Dedifferentiated amniotic fluid mesenchymal stem cell (primary cell): ENCODE measurements at regions not wholly inside any gene's neighbourhood (a gene's known extent, or its start where the extent isn't known, plus 50 kb on each side); places are given as distances from the start of the nearest gene placed in this dataset.
"Not testable (repeated sequence)": the region's sequence is repeated elsewhere in the genome, so short reads cannot be mapped to it uniquely, and the experiment has no call there.

Experiments
- DNase-seq: peaks from one replicate; pipeline ENCODE4 v3.0.0-alpha.2; 2016; ENCODE audit errors: extremely low spot score

- peak; percentile 72 for DNase-seq
Measured at GRCh38 chr6:6724539-6725467, 136.3 kb downstream of the LY86 start.

DNA sequence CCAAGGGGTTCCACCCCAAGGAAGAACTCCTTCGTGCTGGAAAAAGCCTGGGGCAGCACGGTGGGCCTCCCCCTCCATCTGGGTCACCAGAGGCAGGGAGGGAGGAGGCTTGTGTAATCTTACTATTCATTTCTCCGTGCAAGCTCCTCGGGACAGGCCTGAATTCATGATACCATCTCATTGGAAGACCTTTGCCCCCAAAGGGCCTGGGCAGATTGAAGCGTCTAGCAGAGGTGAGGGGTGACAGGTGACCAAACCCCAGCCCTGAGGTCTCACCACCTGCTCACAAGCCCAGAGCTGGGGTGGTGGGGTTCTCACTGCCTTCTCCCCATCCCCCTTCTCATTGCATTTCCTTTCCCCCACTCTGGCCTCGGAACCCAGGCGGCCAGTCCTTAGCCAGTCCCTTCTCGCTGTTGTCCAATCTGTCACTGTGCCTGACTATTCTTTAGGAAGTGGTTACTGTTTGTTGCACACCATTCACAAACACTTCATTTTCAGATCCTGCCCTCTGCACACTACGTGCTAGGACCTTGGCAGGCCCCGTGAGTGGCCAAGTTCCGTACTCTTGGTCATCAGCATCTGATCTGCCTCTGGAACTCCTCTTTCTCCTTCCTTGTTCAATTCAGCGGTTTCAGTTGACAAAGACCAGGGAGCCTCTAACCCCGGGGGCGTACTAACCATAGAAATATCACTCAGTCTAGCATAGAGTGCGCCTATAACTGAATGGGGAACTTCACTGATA, 137.1 kb downstream of the LY86 start:
- DNase-seq, result no peak

DNA sequence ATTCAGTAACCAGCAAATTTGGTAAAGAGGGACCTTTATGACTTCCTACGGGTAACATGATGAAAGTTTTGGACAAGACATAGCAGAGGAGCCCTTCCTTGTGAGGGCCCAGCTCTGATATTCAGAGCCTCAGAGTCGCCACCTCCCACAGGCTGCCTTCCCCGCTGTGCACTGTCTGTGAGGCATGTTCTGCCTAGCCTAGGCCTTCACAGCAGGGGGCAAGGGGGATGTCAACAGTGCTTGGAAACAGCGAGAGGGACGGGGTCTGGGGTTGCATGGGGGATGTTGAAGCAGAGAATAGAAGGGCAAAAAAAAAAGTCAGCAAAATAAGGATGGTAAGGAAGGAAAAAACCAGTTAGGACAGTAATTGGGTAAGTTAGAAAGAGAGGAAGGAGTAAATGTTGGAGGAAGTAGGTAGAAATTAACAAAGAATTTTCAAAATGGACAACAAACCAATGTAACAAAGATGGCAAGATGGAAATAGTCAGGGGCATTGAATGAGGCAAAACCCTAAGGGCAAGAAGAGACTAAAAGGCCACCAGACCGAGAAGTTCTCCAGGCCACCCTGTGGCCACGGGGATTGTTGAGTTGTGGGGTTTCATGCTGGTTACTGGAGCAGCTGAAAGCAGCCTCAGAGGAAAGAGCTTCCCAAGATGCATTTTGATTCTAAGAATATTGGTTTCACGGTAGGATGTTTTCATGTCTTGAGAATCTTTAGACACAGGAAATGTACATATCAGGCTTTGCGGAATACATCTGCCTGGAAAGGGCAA, 139.8 kb downstream of the LY86 start:
- no peak for DNase-seq

GRCh38 chr6:6729971-6730370, 141.5 kb downstream of the LY86 start:
- no peak for DNase-seq

GRCh38 chr6:6730831-6731230, 142.3 kb downstream of the LY86 start:
- peak; percentile 51 for DNase-seq

DNA sequence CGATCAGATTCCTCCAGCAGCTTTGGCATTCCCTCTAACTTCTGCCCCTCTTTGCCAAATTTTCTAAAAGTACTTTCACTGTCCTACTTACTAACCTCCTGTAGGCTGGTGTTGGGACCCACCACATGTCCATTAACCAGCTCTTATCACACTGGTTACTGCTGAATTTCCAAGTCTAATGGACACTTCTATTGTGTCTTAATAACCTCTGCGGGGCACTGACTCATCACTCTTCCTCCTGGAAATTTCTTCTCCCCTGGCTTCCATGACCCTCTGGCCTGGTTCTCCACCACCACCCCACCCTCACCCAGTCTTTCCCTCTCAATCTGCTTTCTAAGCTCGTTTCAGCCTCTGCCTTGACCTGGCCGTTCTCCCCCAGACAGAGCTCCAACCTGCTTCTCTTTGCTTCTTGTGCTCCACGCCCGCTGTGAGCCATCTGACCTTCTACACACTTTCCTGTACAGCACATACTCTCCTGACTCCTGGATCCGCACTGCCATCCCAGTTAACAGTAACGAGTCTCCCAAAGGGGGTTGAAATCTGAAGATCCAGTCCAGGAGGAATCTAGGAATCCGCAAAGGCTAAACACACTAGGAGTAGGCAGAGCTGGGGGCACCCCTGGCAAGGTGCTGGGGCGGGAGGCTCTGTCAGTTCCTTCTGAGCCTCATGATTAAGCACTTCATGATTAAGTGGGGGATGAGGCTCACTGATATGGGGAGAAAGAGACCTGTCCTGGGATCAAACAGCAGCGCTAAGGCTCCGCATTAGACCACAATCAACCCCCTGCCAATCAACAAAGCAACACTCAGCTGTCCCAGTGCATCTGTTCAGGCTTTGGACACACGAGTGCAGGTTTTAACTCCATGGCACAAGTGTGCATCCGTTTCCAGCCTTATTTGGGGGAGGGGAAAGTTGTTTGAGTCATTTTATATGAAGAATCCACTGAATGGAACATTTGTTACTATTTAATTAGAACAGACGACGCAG, 146.3 kb downstream of the LY86 start:
- no peak for DNase-seq

DNA sequence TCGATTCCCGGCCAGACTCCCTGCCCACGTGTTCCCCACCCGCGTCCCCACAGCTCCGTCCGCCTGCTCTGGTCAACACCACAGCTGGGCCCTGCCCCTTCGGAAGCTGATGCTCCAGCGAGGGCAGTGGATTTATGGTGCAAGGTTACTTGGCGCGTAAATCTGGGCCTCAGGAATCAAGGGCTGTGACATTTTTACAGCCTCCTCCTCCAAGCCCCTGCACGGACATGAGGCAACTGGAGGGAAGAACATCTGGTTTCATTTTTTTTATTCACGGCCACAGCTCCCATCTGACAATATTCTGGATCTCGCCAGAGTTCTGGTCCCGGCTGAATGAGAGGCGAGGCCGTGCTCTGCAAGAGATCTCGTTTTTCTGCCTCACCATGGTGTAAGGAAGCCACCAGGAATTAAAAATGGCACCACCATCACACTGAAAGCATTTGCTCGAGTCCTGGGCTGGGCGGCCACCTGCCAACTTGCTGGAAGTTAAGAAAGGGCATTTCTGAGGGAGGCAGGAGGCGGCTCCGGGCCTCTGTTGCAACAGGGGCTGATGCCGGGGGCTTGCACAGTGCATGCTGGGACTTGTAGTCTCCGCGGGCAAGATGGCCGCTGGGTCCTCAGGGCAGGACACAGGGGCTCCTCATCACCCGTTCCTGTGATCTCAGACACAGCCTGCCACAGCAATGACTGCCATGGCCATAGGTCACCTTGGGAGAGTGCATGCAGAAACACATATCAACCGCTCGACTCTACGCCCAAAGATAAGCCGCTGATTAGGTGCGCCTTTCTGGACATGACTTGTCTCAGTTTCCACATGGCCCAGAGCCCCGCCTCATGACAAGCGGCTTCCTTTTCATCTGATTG, 148.5 kb downstream of the LY86 start:
- DNase-seq, result no peak

DNA sequence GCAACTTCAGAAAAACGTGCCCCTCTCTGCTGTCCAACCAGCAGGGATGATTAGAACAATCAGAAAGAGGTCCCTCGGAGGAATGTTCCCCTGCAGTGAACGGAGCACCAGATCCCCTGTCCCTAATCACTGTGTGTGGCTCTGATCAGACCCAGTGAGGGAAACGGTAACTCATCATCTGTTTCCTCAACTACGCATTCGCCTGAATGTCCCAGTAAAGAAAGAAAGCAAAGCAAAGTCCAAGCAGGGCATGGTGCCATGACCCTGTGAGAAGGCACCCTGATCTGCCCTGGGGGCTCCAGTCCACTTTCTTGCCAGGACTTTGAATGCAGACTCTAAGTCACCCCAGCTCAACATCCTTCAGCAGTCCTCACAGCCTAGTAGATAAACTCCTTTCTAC, 149.2 kb downstream of the LY86 start:
- DNase-seq, result no peak

- DNase-seq, result no peak
Measured at GRCh38 chr6:6738108-6738507, 149.6 kb downstream of the LY86 start.

- DNase-seq, result no peak
Measured at GRCh38 chr6:6738922-6739716, 150.6 kb downstream of the LY86 start.

DNA sequence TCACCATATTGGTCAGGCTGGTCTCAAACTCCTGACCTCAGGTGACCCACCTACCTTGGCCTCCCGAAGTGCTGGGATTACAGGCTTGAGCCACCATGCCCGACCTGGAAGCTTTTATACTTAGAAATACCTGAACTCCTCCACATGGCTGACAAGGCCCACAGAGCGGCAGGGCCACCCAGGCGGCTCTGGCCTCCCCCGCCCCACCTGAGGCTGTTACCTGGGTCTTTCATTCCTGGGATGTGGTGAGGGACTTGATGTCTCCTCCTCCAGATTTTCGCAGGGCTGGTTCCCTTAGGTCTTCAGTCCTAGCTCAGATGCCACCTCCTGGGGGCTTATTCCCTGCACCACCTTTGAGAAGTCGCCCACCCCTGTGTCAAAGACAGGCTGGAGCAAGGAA, 152.1 kb downstream of the LY86 start:
- DNase-seq, result no peak

- no peak for DNase-seq
Measured at GRCh38 chr6:6741264-6741663, 152.7 kb downstream of the LY86 start.

DNA sequence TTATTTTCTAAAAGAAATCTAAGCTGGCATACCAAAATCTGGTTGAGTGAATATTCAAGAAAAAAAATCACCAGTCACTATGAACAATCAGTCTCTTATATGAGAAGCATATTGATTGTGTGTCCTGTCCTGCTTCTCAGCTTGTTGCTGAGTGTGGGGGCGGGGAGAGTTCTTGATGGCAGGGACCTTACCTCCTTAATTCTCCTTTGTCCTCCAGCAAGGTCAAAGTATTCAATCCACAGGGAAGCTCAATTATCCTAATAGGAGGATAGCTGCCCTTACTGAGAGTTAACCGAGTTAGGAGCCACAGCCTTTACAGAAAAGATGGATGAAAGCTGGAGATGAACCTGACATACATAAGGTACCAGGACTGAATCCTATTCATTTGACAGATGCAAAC, 154.0 kb downstream of the LY86 start:
- no peak for DNase-seq

GRCh38 chr6:6744551-6744950, 156.0 kb downstream of the LY86 start:
- no peak for DNase-seq

- not testable (repeated sequence) for DNase-seq
Measured at GRCh38 chr6:6745637-6746332, 157.3 kb downstream of the LY86 start.

GRCh38 chr6:6746333-6746969, 157.9 kb downstream of the LY86 start:
- DNase-seq, result no peak

DNA sequence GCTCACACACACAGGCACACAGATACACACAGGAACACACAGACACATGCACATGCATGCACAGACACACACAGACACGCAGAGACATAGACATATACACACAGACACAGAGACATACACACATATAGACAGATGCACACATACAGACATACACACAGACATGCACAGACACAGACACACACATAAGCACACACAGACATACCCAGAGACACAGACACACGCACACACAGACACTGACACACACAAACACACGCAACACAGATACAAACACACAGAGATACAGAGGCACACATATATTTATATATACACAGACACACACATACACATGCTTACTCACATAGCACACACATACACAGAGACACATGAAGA, 158.4 kb downstream of the LY86 start:
- no peak for DNase-seq

- no peak for DNase-seq
Measured at GRCh38 chr6:6747371-6747770, 158.9 kb downstream of the LY86 start.
